Hippocampal formation (tissue), 2 donors: ENCODE measurements at regions not wholly inside any gene's neighbourhood (a gene's known extent, or its start where the extent isn't known, plus 50 kb on each side); places are given as distances from the start of the nearest gene placed in this dataset.
A peak's percentile ranks its signal among the peaks of the same experiment; 100 is the strongest.

Experiments
- DNase-seq, 2 donors: peaks; one replicate each; lab custom pipeline; 2025; lab: John Stamatoyannopoulos, UW

- DNase-seq, result peak; percentile 51 to 69
Observed at GRCh38 chr22:48700566-48701295, 1126.9 kb downstream of the BRD1 start.

GRCh38 chr22:48700180-48700565 lies 1127.5 kb downstream of the BRD1 start:
- no peak for DNase-seq

GRCh38 chr22:48699511-48699910 lies 1128.2 kb downstream of the BRD1 start:
- DNase-seq, result no peak

- no peak for DNase-seq
Observed at GRCh38 chr22:48698618-48699017, 1129.1 kb downstream of the BRD1 start.

- no peak for DNase-seq
Observed at GRCh38 chr22:48697694-48698276, 1129.9 kb downstream of the BRD1 start.

- DNase-seq, result no peak
Observed at GRCh38 chr22:48697223-48697622, 1130.5 kb downstream of the BRD1 start.

- no peak for DNase-seq
Observed at GRCh38 chr22:48696371-48696770, 1131.3 kb downstream of the BRD1 start.

GRCh38 chr22:48695731-48696305 lies 1131.9 kb downstream of the BRD1 start:
- DNase-seq, result no peak

- DNase-seq, result no peak
Observed at GRCh38 chr22:48695251-48695650, 1132.4 kb downstream of the BRD1 start.

GRCh38 chr22:48694296-48694883 lies 1133.3 kb downstream of the BRD1 start:
- no peak for DNase-seq

GRCh38 chr22:48693377-48694135 lies 1134.1 kb downstream of the BRD1 start:
- DNase-seq, result no peak

- DNase-seq, result no peak
Observed at GRCh38 chr22:48692734-48693376, 1134.8 kb downstream of the BRD1 start.

- DNase-seq, result no peak
Observed at GRCh38 chr22:48691431-48691851, 1136.2 kb downstream of the BRD1 start.

GRCh38 chr22:48690583-48691317 lies 1136.9 kb downstream of the BRD1 start:
- DNase-seq, result no peak

GRCh38 chr22:48689206-48689605 lies 1138.5 kb downstream of the BRD1 start:
- no peak for DNase-seq

GRCh38 chr22:48688366-48688765 lies 1139.3 kb downstream of the BRD1 start:
- no peak for DNase-seq

GRCh38 chr22:48687606-48688005 lies 1140.1 kb downstream of the BRD1 start:
- DNase-seq, result no peak

- DNase-seq, result no peak
Observed at GRCh38 chr22:48686694-48687302, 1140.9 kb downstream of the BRD1 start.

GRCh38 chr22:48685767-48686166 lies 1141.9 kb downstream of the BRD1 start:
- no peak for DNase-seq

GRCh38 chr22:48683640-48684039 lies 1144.0 kb downstream of the BRD1 start:
- no peak for DNase-seq

- DNase-seq, result no peak
Observed at GRCh38 chr22:48682504-48682903, 1145.2 kb downstream of the BRD1 start.
